NCI-H345 treated with DMSO at 0.1 percent for 48 hours (cell line): ENCODE measurements at regions not wholly inside any gene's neighbourhood (a gene's known extent, or its start where the extent isn't known, plus 50 kb on each side); places are given as distances from the start of the nearest gene placed in this dataset.
"Not testable (repeated sequence)": the region's sequence is repeated elsewhere in the genome, so short reads cannot be mapped to it uniquely, and the experiment has no call there.

Experiments
- DNase-seq: peaks from one replicate; lab custom pipeline; 2025; ENCODE audit not compliant: unreplicated experiment; lab: John Stamatoyannopoulos, UW

- DNase-seq: no peak
These were observed 770.2 kb upstream of the FAM174A start for GRCh38 chr5:99765011-99765410.

GRCh38 chr5:99763021-99763774 is 772.0 kb upstream of the FAM174A start:
- DNase-seq: no peak

- no peak for DNase-seq
These were observed 787.8 kb upstream of the FAM174A start for GRCh38 chr5:99747342-99747741.

- not testable (repeated sequence) for DNase-seq
These were observed 802.0 kb upstream of the FAM174A start for GRCh38 chr5:99733146-99733545.

GRCh38 chr5:99730653-99731052 is 801.8 kb upstream of the CHD1 start:
- DNase-seq: not testable (repeated sequence)

- DNase-seq: peak; percentile 59
These were observed 796.0 kb upstream of the CHD1 start for GRCh38 chr5:99724732-99725290.

- DNase-seq: no peak
These were observed 792.7 kb upstream of the CHD1 start for GRCh38 chr5:99721506-99721905.

- no peak for DNase-seq
These were observed 787.1 kb upstream of the CHD1 start for GRCh38 chr5:99715921-99716320.

GRCh38 chr5:99706160-99706559 is 777.4 kb upstream of the CHD1 start:
- DNase-seq: no peak

- DNase-seq: no peak
These were observed 773.8 kb upstream of the CHD1 start for GRCh38 chr5:99702565-99702964.

GRCh38 chr5:99694884-99695283 is 766.1 kb upstream of the CHD1 start:
- no peak for DNase-seq

- no peak for DNase-seq
These were observed 757.7 kb upstream of the CHD1 start for GRCh38 chr5:99686538-99686937.

- no peak for DNase-seq
These were observed 747.2 kb upstream of the CHD1 start for GRCh38 chr5:99675974-99676373.

- no peak for DNase-seq
These were observed 745.3 kb upstream of the CHD1 start for GRCh38 chr5:99674101-99674500.

GRCh38 chr5:99664972-99665371 is 736.2 kb upstream of the CHD1 start:
- DNase-seq: no peak

GRCh38 chr5:99651298-99651697 is 722.5 kb upstream of the CHD1 start:
- DNase-seq: no peak

GRCh38 chr5:99646011-99646647 is 717.3 kb upstream of the CHD1 start:
- DNase-seq: no peak

GRCh38 chr5:99644822-99645221 is 716.0 kb upstream of the CHD1 start:
- no peak for DNase-seq

- no peak for DNase-seq
These were observed 711.8 kb upstream of the CHD1 start for GRCh38 chr5:99640646-99641045.

GRCh38 chr5:99639905-99640304 is 711.1 kb upstream of the CHD1 start:
- no peak for DNase-seq

GRCh38 chr5:99636663-99637062 is 707.9 kb upstream of the CHD1 start:
- no peak for DNase-seq
